ENCODE measurements at regions not wholly inside any gene's neighbourhood (a gene's known extent, or its start where the extent isn't known, plus 50 kb on each side); places are given as distances from the start of the nearest gene placed in this dataset.

DNA sequence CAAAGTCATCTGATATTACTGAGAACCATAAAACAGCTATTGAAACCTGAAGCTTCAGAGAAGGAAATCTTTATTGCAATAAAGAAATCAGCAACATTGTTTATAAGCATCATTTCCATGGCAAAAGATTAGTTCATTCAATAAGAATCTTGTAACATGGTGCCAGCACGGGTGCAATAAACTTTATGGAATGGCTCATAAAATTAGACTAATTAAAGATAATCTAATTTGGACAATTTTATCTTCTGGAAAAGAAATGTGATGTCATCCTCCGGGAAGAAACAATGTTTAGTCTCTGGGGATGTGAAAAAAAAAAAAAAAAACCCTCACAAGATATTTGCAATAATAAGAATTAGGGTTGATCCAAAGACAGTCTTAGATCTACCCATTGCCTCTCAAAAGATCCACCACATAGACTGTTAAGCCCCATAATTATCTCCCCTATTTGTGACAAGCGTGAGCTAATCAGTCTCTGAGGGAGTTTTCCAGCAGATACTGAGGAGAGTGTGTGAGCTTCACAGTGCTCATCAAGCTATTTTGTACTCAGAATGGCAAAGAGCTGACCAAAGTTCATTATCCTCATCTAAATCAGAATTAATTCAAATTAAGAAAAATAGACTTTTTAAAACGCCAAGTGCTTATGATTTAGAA, 297.0 kb upstream of the EDNRB start (continued):
- no peak for TF ChIP-seq KDM1A (CRISPR knock-in tag; IDR thresholded peaks at IDR 0.05)
- no peak for TF ChIP-seq BCL6 (CRISPR knock-in tag; IDR thresholded peaks at IDR 0.05)
- no peak for TF ChIP-seq ZNF850 (CRISPR knock-in tag; conservative IDR thresholded peaks at IDR 0.05)
- TF ChIP-seq ZNF660 (CRISPR knock-in tag; IDR thresholded peaks at IDR 0.05; ENCODE audit: borderline replicate concordance, low read depth), result no peak
- no peak for TF ChIP-seq ATF1 (CRISPR knock-in tag; IDR thresholded peaks at IDR 0.05)
- no peak for TF ChIP-seq ZNF772 (CRISPR knock-in tag; IDR thresholded peaks at IDR 0.05)
- no peak for TF ChIP-seq MXI1 (IDR thresholded peaks at IDR 0.05; ENCODE audit: borderline replicate concordance, low read depth, low read length)
- TF ChIP-seq SNAPC2 (CRISPR knock-in tag; IDR thresholded peaks at IDR 0.05), result no peak
- no peak for TF ChIP-seq TSC22D2 (CRISPR knock-in tag; IDR thresholded peaks at IDR 0.05; ENCODE audit: borderline replicate concordance)
- no peak for TF ChIP-seq TBX2 (CRISPR knock-in tag; IDR thresholded peaks at IDR 0.05; ENCODE audit: borderline replicate concordance)
- no peak for TF ChIP-seq HNRNPLL (IDR thresholded peaks at IDR 0.05; ENCODE audit: low read depth, low read length, poor library complexity, severe bottlenecking)

DNA sequence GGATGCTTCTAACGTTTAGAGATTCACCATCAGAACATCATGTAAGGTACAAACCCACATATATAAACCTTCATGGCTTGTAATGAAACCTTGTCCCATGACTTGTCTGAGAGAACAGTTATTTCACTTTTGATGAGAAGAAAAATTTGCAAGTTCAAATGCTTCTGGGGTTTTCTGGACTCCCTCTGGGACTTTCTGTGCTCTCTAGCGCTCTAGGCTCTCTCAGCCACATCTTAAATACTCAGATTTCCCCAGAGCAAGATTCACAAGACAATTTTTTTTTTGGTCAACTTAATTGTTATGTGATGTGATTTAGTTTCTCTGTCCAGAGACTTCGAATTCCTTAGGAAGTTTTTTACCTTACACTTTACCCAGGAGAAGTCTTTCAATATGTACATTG, 282.8 kb upstream of the EDNRB start:
- H3K4me2 ChIP-seq (ENCODE audit: low read depth, low read length), result no peak overlapping the region
- no peaks in the 10 kb centered on the region for H4K20me1 ChIP-seq (ENCODE audit: insufficient read depth, low read length)
- no peaks in the 10 kb centered on the region for H3K4me1 ChIP-seq (ENCODE audit: insufficient read depth, low read length)
- H3K9ac ChIP-seq (ENCODE audit: insufficient read depth, low read depth, low read length), result no peak overlapping the region
- DNase-seq (ENCODE audit: low spot score) (no peak), ATAC-seq (no peak), FAIRE-seq (no peak)
- H3K27ac ChIP-seq (ENCODE audit: extremely low read length, insufficient read depth, low read length), result no peak overlapping the region
- ChIA-PET POLR2A (no interaction called here), CTCF (ENCODE audit: low intra/inter-chr PET ratio, low total read pairs) (no interaction called here)
- BruUV-seq (replicated peaks), result no TSS peak
- in situ Hi-C loops (cut with HindIII; ENCODE audit: extremely low pct_ligation_motif_present, low pct_unique_long_range_greater_than_20kb), result no loop called here
- no peak overlapping the region for H2AFZ ChIP-seq (ENCODE audit: low read length)
- H3K79me2 ChIP-seq (ENCODE audit: insufficient read depth, low read length), result no peaks in the 10 kb centered on the region
- intact Hi-C loops (cut with micrococcal nuclease; ENCODE audit: unreplicated experiment), result no loop called here
- WGBS (ENCODE audit: low lambda C conversion rate), result 1% methylated on average over 3 of the region's 3 CpGs
- H3K4me3 ChIP-seq (replicated peaks in 1 of 3; ENCODE audit: insufficient read depth in 1 of 3, low read depth in 2 of 3, low read length in 3 of 3), result no peak overlapping the region
- H3K27me3 ChIP-seq (ENCODE audit: control insufficient read depth in 1 of 2, insufficient read depth in 2 of 2, low read length in 2 of 2), result no peaks in the 10 kb centered on the region
- H3K36me3 ChIP-seq (replicated peaks in 1 of 2; ENCODE audit: control insufficient read depth in 1 of 2, insufficient read depth in 2 of 2, low read length in 2 of 2), result no peaks in the 10 kb centered on the region
- H3K9me3 ChIP-seq (ENCODE audit: low read length), result no peaks in the 10 kb centered on the region
- TF ChIP-seq ZNF253 (CRISPR knock-in tag; IDR thresholded peaks at IDR 0.05; ENCODE audit: borderline replicate concordance) (no peak), ZNF296 (CRISPR knock-in tag; conservative IDR thresholded peaks at IDR 0.05) (no peak), NFYB (CRISPR knock-in tag; IDR thresholded peaks at IDR 0.05) (no peak), HOXA7 (CRISPR knock-in tag; IDR thresholded peaks at IDR 0.05) (no peak), CAMTA2 (CRISPR knock-in tag; IDR thresholded peaks at IDR 0.05; ENCODE audit: borderline replicate concordance) (no peak), CHCHD3 (CRISPR knock-in tag; IDR thresholded peaks at IDR 0.05) (no peak), TAF15 (IDR thresholded peaks at IDR 0.05; ENCODE audit: low read depth, low read length, poor library complexity, severe bottlenecking) (no peak)
- TF ChIP-seq, protein P1, sequence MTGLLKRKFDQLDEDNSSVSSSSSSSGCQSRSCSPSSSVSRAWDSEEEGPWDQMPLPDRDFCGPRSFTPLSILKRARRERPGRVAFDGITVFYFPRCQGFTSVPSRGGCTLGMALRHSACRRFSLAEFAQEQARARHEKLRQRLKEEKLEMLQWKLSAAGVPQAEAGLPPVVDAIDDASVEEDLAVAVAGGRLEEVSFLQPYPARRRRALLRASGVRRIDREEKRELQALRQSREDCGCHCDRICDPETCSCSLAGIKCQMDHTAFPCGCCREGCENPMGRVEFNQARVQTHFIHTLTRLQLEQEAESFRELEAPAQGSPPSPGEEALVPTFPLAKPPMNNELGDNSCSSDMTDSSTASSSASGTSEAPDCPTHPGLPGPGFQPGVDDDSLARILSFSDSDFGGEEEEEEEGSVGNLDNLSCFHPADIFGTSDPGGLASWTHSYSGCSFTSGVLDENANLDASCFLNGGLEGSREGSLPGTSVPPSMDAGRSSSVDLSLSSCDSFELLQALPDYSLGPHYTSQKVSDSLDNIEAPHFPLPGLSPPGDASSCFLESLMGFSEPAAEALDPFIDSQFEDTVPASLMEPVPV (CRISPR knock-in tag; IDR thresholded peaks at IDR 0.05), result no peak
- TF ChIP-seq, protein P2, sequence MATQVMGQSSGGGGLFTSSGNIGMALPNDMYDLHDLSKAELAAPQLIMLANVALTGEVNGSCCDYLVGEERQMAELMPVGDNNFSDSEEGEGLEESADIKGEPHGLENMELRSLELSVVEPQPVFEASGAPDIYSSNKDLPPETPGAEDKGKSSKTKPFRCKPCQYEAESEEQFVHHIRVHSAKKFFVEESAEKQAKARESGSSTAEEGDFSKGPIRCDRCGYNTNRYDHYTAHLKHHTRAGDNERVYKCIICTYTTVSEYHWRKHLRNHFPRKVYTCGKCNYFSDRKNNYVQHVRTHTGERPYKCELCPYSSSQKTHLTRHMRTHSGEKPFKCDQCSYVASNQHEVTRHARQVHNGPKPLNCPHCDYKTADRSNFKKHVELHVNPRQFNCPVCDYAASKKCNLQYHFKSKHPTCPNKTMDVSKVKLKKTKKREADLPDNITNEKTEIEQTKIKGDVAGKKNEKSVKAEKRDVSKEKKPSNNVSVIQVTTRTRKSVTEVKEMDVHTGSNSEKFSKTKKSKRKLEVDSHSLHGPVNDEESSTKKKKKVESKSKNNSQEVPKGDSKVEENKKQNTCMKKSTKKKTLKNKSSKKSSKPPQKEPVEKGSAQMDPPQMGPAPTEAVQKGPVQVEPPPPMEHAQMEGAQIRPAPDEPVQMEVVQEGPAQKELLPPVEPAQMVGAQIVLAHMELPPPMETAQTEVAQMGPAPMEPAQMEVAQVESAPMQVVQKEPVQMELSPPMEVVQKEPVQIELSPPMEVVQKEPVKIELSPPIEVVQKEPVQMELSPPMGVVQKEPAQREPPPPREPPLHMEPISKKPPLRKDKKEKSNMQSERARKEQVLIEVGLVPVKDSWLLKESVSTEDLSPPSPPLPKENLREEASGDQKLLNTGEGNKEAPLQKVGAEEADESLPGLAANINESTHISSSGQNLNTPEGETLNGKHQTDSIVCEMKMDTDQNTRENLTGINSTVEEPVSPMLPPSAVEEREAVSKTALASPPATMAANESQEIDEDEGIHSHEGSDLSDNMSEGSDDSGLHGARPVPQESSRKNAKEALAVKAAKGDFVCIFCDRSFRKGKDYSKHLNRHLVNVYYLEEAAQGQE (IDR thresholded peaks at IDR 0.05; ENCODE audit: borderline replicate concordance in 1 of 2, low read depth in 1 of 2, low read length in 2 of 2), result no peak

Data from HepG2 (cell line).